ENCODE measurements at regions not wholly inside any gene's neighbourhood (a gene's known extent, or its start where the extent isn't known, plus 50 kb on each side); places are given as distances from the start of the nearest gene placed in this dataset.

- TF ChIP-seq POLR2A (IDR thresholded peaks at IDR 0.05): no peak
- TF ChIP-seq CTCF (IDR thresholded peaks at IDR 0.05): no peak
- WGBS, 2 donors: 90 to 93% methylated on average over 8 of the region's 8 CpGs
- no peak for DNase-seq (ENCODE audit: low spot score in 2 of 2)
- intact Hi-C loops (cut with DNase I; ENCODE audit: low total_unique reads): no loop called here
- no peak overlapping the region for H3K4me3 ChIP-seq (ENCODE audit: low read depth, poor library complexity, severe bottlenecking)
Measured at GRCh38 chr14:89635615-89636014, 218.6 kb upstream of the FOXN3 start.

- DNase-seq (ENCODE audit: low spot score in 2 of 2): no peak
- no peak overlapping the region for H3K4me3 ChIP-seq (ENCODE audit: low read depth, poor library complexity, severe bottlenecking)
- 87 to 100% methylated on average over 1 of the region's 1 CpG for WGBS, 2 donors
- TF ChIP-seq CTCF (IDR thresholded peaks at IDR 0.05): no peak
- intact Hi-C loops (cut with DNase I; ENCODE audit: low total_unique reads): no loop called here
Measured at GRCh38 chr14:89634037-89634436, 217.0 kb upstream of the FOXN3 start.

GRCh38 chr14:89630101-89630829, 213.2 kb upstream of the FOXN3 start:
- no peak overlapping the region for H3K4me3 ChIP-seq (ENCODE audit: low read depth, poor library complexity, severe bottlenecking)
- DNase-seq (ENCODE audit: low spot score in 2 of 2): no peak
- 84 to 90% methylated on average over 7 of the region's 7 CpGs for WGBS, 2 donors
- no peak for TF ChIP-seq CTCF (IDR thresholded peaks at IDR 0.05)
- TF ChIP-seq POLR2A (IDR thresholded peaks at IDR 0.05): no peak
- intact Hi-C loops (cut with DNase I; ENCODE audit: low total_unique reads): no loop called here

GRCh38 chr14:89629383-89629782, 212.3 kb upstream of the FOXN3 start:
- H3K4me3 ChIP-seq (ENCODE audit: low read depth, poor library complexity, severe bottlenecking): no peak overlapping the region
- intact Hi-C loops (cut with DNase I; ENCODE audit: low total_unique reads): no loop called here
- DNase-seq (ENCODE audit: low spot score in 2 of 2): no peak
- 69 to 76% methylated on average over 8 of the region's 8 CpGs for WGBS, 2 donors
- TF ChIP-seq CTCF (IDR thresholded peaks at IDR 0.05): no peak
- TF ChIP-seq POLR2A (IDR thresholded peaks at IDR 0.05): no peak

- H3K4me3 ChIP-seq (ENCODE audit: low read depth, poor library complexity, severe bottlenecking): no peak overlapping the region
- TF ChIP-seq CTCF (IDR thresholded peaks at IDR 0.05) (no peak), POLR2A (IDR thresholded peaks at IDR 0.05) (no peak)
- intact Hi-C loops (cut with DNase I; ENCODE audit: low total_unique reads): no loop called here
- WGBS, 2 donors: 45 to 48% methylated on average over 4 of the region's 4 CpGs
- DNase-seq (ENCODE audit: low spot score in 2 of 2): no peak
Measured at GRCh38 chr14:89628521-89628920, 211.5 kb upstream of the FOXN3 start.

GRCh38 chr14:89626233-89626806, 209.3 kb upstream of the FOXN3 start:
- 86 to 87% methylated on average over 6 of the region's 6 CpGs for WGBS, 2 donors
- DNase-seq (ENCODE audit: low spot score in 2 of 2): no peak
- TF ChIP-seq CTCF (IDR thresholded peaks at IDR 0.05) (no peak), POLR2A (IDR thresholded peaks at IDR 0.05) (no peak)
- intact Hi-C loops (cut with DNase I; ENCODE audit: low total_unique reads): no loop called here
- H3K4me3 ChIP-seq (ENCODE audit: low read depth, poor library complexity, severe bottlenecking): no peak overlapping the region
